Endothelial cell of umbilical vein (primary cell): ENCODE measurements at regions not wholly inside any gene's neighbourhood (a gene's known extent, or its start where the extent isn't known, plus 50 kb on each side); places are given as distances from the start of the nearest gene placed in this dataset.

Source experiments
- EZH2 ChIP-seq: IDR thresholded peaks from 2 replicates; pipeline ENCODE4 v1.6.1; 2012; ENCODE audit warnings: borderline replicate concordance, low read depth, mild to moderate bottlenecking, moderate library complexity, low read length, inconsistent platforms; ENCODE audit not compliant: severe bottlenecking
- FOS ChIP-seq: IDR thresholded peaks from 2 replicates; pipeline ENCODE4 v1.6.1; 2011; ENCODE audit warnings: mild to moderate bottlenecking, low read length, moderate library complexity, borderline replicate concordance; ENCODE audit not compliant: insufficient read depth
- GATA2 ChIP-seq: IDR thresholded peaks from 2 replicates; pipeline ENCODE4 v1.7.0; 2011; ENCODE audit warnings: low read depth, mild to moderate bottlenecking, moderate library complexity, mixed read lengths, low read length; ENCODE audit not compliant: insufficient read length, insufficient read depth
- JUN ChIP-seq: IDR thresholded peaks from 2 replicates; pipeline ENCODE4 v1.6.1; 2011; ENCODE audit warnings: borderline replicate concordance, low read depth; ENCODE audit not compliant: insufficient read length, insufficient read depth
- MAX ChIP-seq: IDR thresholded peaks from 2 replicates; pipeline ENCODE4 v1.6.1; 2011; ENCODE audit not compliant: insufficient read depth, insufficient read length
- MYC ChIP-seq: IDR thresholded peaks from one replicate; pipeline ENCODE4 v1.6.1; 2011; ENCODE audit warnings: mild to moderate bottlenecking, low read depth, low read length
- POLR2A ChIP-seq: IDR thresholded peaks from 2 replicates; pipeline ENCODE4 v1.6.1; 2012; ENCODE audit warnings: low read depth, mild to moderate bottlenecking, control low read depth, low read length
- POLR2AphosphoS5 ChIP-seq: IDR thresholded peaks from 2 replicates; pipeline ENCODE4 v1.6.1; 2012; ENCODE audit warnings: low read depth, mild to moderate bottlenecking, control low read depth, low read length, moderate library complexity; ENCODE audit not compliant: insufficient read depth
- TF ChIP-seq, protein P1 (sequence below), 2 donors: IDR thresholded peaks; 1 replicate in 1 of 2; 2 replicates in 1 of 2; pipeline ENCODE4 v1.5.1; 2011; ENCODE audit warnings: low read length in 2 of 2, mild to moderate bottlenecking in 2 of 2, moderate library complexity in 2 of 2, control low read depth in 1 of 2, inconsistent platforms in 1 of 2, low read depth in 1 of 2; ENCODE audit not compliant: insufficient read depth in 1 of 2; ENCODE audit errors: extremely low read depth in 1 of 2

DNA sequence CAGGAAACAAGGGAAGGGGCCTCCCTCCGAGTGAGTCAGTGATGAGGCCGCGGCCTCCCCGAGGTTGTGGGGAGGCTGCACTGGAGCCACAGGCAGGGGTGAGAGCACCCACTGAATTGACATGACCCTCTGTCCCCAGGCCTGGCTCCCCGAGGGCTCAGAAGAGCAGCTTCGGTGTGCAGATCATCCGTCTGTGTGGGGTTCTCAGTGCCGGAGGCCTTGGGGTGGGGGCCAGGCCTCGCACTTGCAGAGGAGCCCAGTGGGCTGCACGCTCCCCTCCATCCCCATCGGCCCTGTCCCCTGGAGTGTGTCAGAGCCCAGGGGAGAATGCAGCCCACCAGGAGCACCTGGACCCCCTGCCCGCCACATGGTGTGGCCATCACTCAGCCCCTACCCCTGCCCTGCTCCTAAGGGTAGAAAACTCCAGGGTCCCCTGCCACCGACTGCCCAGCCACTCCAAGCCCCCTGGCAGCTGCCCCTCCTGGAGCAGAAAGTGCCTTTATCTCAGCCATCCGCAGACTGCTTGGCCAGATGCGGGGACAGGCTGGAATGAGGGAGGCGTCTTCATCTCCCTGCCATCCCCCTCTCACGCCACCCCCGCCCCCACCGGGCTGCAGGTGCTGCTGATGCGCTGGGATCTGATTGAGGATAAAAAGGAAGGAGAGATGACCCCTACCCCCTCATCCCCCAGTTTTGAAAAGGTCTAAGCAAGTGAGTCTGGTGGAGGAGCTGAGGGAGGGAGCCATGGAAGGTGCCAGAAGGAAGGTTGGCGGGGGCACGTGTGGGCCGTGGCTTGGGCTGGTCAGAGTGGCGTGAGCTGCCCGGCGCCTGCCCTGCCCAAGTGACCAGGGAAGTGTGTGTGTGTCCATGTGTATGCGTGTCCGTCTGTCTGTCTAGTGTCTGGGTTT lies 358.3 kb downstream of the SEC14L1 start:
- TF ChIP-seq FOS (no peak), POLR2A (no peak), POLR2AphosphoS5 (no peak), EZH2 (no peak), GATA2 (no peak), MAX (no peak), JUN (no peak), MYC (no peak)
- TF ChIP-seq, protein P1, sequence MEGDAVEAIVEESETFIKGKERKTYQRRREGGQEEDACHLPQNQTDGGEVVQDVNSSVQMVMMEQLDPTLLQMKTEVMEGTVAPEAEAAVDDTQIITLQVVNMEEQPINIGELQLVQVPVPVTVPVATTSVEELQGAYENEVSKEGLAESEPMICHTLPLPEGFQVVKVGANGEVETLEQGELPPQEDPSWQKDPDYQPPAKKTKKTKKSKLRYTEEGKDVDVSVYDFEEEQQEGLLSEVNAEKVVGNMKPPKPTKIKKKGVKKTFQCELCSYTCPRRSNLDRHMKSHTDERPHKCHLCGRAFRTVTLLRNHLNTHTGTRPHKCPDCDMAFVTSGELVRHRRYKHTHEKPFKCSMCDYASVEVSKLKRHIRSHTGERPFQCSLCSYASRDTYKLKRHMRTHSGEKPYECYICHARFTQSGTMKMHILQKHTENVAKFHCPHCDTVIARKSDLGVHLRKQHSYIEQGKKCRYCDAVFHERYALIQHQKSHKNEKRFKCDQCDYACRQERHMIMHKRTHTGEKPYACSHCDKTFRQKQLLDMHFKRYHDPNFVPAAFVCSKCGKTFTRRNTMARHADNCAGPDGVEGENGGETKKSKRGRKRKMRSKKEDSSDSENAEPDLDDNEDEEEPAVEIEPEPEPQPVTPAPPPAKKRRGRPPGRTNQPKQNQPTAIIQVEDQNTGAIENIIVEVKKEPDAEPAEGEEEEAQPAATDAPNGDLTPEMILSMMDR (IDR thresholded peaks at IDR 0.05; ENCODE audit: extremely low read depth in 1 of 2, insufficient read depth in 1 of 2, low read depth in 1 of 2, low read length in 2 of 2), result no peak
